Ascending aorta (tissue), 2 donors: ENCODE measurements at regions not wholly inside any gene's neighbourhood (a gene's known extent, or its start where the extent isn't known, plus 50 kb on each side); places are given as distances from the start of the nearest gene placed in this dataset.

ENCODE experiments used
- DNase-seq, 2 donors: peaks; one replicate each; pipeline ENCODE4 v3.0.0-alpha.2; 2019; ENCODE audit warnings: low spot score in 2 of 2
- H3K27ac ChIP-seq, 2 donors: fragments of 200-600 bp; sonication (generic); one replicate each; pipeline ENCODE4 v1.5.1; 2016 to 2017; ENCODE audit warnings: mild to moderate bottlenecking in 1 of 2
- H3K27me3 ChIP-seq: fragments of 200-600 bp; sonication (generic); one replicate; pipeline ENCODE4 v1.5.1; 2017
- H3K36me3 ChIP-seq, 2 donors: fragments of 200-600 bp; sonication (generic); one replicate each; pipeline ENCODE4 v1.5.1; 2016
- H3K4me1 ChIP-seq, 2 donors: fragments of 200-600 bp; sonication (generic); one replicate each; pipeline ENCODE4 v1.5.1; 2016 to 2017; ENCODE audit warnings: mild to moderate bottlenecking in 1 of 2
- H3K4me3 ChIP-seq, 2 donors: fragments of 200-600 bp; sonication (generic); one replicate each; pipeline ENCODE4 v1.5.1; 2016 to 2017; ENCODE audit warnings: mild to moderate bottlenecking in 1 of 2
- H3K9me3 ChIP-seq, 2 donors: fragments of 200-600 bp; sonication (generic); one replicate each; pipeline ENCODE4 v1.5.1; 2016
- intact Hi-C: fragments of 100-400 bp; cut with DNase I; formaldehyde crosslinking; loops from one replicate; pipeline ENCODE4 v1.15.1; 2023
- TF ChIP-seq, protein P1 (sequence below), 3 experiments: fragments of 200-600 bp in 2 of 3; fragments of 450-650 bp in 1 of 3; sonication (generic) in 2 of 3; IDR thresholded peaks; one replicate each; pipeline ENCODE4 v1.5.1; 2016 to 2019; ENCODE audit warnings: antibody characterized with exemption in 3 of 3, mild to moderate bottlenecking in 1 of 3, moderate library complexity in 1 of 3

- no peak for DNase-seq
- TF ChIP-seq, protein P1, sequence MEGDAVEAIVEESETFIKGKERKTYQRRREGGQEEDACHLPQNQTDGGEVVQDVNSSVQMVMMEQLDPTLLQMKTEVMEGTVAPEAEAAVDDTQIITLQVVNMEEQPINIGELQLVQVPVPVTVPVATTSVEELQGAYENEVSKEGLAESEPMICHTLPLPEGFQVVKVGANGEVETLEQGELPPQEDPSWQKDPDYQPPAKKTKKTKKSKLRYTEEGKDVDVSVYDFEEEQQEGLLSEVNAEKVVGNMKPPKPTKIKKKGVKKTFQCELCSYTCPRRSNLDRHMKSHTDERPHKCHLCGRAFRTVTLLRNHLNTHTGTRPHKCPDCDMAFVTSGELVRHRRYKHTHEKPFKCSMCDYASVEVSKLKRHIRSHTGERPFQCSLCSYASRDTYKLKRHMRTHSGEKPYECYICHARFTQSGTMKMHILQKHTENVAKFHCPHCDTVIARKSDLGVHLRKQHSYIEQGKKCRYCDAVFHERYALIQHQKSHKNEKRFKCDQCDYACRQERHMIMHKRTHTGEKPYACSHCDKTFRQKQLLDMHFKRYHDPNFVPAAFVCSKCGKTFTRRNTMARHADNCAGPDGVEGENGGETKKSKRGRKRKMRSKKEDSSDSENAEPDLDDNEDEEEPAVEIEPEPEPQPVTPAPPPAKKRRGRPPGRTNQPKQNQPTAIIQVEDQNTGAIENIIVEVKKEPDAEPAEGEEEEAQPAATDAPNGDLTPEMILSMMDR (IDR thresholded peaks at IDR 0.05) = no peak
- intact Hi-C loops = no loop called here
- no peaks in the 10 kb centered on the region for H3K4me1 ChIP-seq
- H3K27ac ChIP-seq = no peak overlapping the region
- no peaks in the 10 kb centered on the region for H3K36me3 ChIP-seq
- no peaks in the 10 kb centered on the region for H3K9me3 ChIP-seq
- no peaks in the 10 kb centered on the region for H3K27me3 ChIP-seq
- H3K4me3 ChIP-seq = no peak overlapping the region
Observed at GRCh38 chr2:185082749-185083148, 484.4 kb downstream of the ZNF804A start.

DNA sequence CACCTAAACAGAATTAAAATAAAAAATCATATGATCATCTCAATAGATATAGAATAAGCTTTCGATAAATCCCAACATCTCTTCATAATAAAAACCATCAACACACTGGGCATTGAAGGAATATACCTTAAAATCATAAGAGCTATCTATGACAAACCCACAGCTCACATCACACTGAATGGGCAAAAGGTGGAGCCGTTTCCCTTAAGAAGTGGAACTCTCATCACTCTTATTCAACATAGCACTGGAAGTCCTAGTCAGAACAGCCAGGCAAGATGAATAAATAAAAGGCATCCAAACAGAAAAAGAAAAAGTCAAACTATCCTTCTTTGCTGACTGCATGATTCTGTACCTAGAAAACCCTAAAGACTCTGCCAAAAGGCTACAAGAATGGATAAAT is 510.3 kb downstream of the ZNF804A start:
- intact Hi-C loops = no loop called here
- H3K27me3 ChIP-seq = no peaks in the 10 kb centered on the region

GRCh38 chr2:185127412-185127811 is 529.1 kb downstream of the ZNF804A start:
- intact Hi-C loops = no loop called here
- Histone ChIP-seq H3K27me3 (no peaks in the 10 kb centered on the region), H3K27ac (no peak overlapping the region), H3K36me3 (no peaks in the 10 kb centered on the region), H3K4me3 (no peak overlapping the region), H3K4me1 (no peaks in the 10 kb centered on the region), H3K9me3 (no peaks in the 10 kb centered on the region)
- TF ChIP-seq, protein P1 (IDR thresholded peaks at IDR 0.05) = no peak
- no peak for DNase-seq

More for the DNA sequence above, 510.3 kb downstream of the ZNF804A start:
- Histone ChIP-seq H3K4me1 (no peaks in the 10 kb centered on the region), H3K36me3 (no peaks in the 10 kb centered on the region), H3K9me3 (no peaks in the 10 kb centered on the region), H3K27ac (no peak overlapping the region), H3K4me3 (no peak overlapping the region)
- no peak for DNase-seq
- TF ChIP-seq, protein P1 (IDR thresholded peaks at IDR 0.05) = no peak

DNA sequence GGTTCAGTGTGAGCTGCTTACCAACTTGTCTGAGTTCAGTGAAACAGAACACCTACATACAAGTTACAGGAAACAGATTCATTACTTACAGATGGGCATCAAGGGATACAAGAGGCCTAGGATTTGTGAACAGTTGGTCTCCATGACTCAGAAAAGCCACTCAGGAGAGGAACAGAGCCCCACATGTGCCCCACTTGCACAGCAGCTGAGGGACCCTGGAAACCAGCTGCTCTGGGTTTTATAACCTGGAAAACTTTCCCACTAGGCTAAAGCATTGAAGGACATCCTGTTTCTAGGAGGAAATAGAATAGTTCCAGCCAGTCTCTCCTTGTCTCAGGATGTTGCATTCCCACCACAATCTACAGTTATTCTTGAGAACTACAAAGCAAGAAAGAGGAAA is 530.0 kb downstream of the ZNF804A start:
- TF ChIP-seq, protein P1 (IDR thresholded peaks at IDR 0.05) = no peak
- H3K27ac ChIP-seq = no peak overlapping the region
- H3K36me3 ChIP-seq = no peaks in the 10 kb centered on the region
- H3K27me3 ChIP-seq = no peaks in the 10 kb centered on the region
- H3K4me1 ChIP-seq = no peaks in the 10 kb centered on the region
- H3K9me3 ChIP-seq = no peaks in the 10 kb centered on the region
- intact Hi-C loops = no loop called here
- H3K4me3 ChIP-seq = no peak overlapping the region
- no peak for DNase-seq

GRCh38 chr2:185128996-185129395 is 530.7 kb downstream of the ZNF804A start:
- intact Hi-C loops = no loop called here
- TF ChIP-seq, protein P1 (IDR thresholded peaks at IDR 0.05) = no peak
- Histone ChIP-seq H3K4me3 (no peak overlapping the region), H3K9me3 (no peaks in the 10 kb centered on the region), H3K27ac (no peak overlapping the region), H3K4me1 (no peaks in the 10 kb centered on the region), H3K36me3 (no peaks in the 10 kb centered on the region), H3K27me3 (no peaks in the 10 kb centered on the region)
- DNase-seq = no peak

GRCh38 chr2:185130685-185131084 is 532.4 kb downstream of the ZNF804A start:
- Histone ChIP-seq H3K36me3 (no peaks in the 10 kb centered on the region), H3K27me3 (no peaks in the 10 kb centered on the region), H3K9me3 (no peaks in the 10 kb centered on the region), H3K4me3 (no peak overlapping the region), H3K4me1 (no peaks in the 10 kb centered on the region), H3K27ac (no peak overlapping the region)
- DNase-seq = no peak
- intact Hi-C loops = no loop called here
- TF ChIP-seq, protein P1 (IDR thresholded peaks at IDR 0.05) = no peak
